AG10803 (cell line): ENCODE measurements at regions not wholly inside any gene's neighbourhood (a gene's known extent, or its start where the extent isn't known, plus 50 kb on each side); places are given as distances from the start of the nearest gene placed in this dataset.

Experiments
- DNase-seq: peaks from one replicate; pipeline ENCODE4 v3.0.0; 2010; ENCODE audit warnings: low read depth
- H3K4me3 ChIP-seq: 2 replicates; pipeline ENCODE4 v1.5.1; 2011; ENCODE audit warnings: mild to moderate bottlenecking, low read length, control low read depth
- TF ChIP-seq, protein P1 (sequence below): conservative IDR thresholded peaks from 2 replicates; pipeline ENCODE4 v1.5.1; 2011; ENCODE audit warnings: mild to moderate bottlenecking, low read length, control low read depth, inconsistent platforms

DNA sequence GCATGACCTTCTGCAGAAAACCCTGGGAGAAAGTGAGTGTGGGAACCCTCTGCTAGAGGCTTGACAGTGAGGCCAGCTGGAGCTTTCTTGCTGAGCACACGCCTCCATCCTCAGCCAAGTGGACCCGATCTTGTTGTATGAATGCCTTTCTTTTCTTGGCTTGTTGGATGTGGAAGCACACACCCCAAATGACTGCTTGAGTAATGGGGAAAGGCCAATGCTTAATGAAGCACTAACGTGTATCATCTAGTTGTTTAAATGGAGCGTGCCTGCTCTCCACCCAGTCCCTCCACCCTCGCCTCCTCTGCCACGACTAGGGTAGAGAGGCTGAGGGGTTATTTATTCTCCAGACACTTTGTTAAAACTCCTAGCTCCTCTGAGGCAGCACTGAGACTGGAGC lies 54.3 kb upstream of the IKBKE start:
- no peak overlapping the region for H3K4me3 ChIP-seq
- TF ChIP-seq, protein P1, sequence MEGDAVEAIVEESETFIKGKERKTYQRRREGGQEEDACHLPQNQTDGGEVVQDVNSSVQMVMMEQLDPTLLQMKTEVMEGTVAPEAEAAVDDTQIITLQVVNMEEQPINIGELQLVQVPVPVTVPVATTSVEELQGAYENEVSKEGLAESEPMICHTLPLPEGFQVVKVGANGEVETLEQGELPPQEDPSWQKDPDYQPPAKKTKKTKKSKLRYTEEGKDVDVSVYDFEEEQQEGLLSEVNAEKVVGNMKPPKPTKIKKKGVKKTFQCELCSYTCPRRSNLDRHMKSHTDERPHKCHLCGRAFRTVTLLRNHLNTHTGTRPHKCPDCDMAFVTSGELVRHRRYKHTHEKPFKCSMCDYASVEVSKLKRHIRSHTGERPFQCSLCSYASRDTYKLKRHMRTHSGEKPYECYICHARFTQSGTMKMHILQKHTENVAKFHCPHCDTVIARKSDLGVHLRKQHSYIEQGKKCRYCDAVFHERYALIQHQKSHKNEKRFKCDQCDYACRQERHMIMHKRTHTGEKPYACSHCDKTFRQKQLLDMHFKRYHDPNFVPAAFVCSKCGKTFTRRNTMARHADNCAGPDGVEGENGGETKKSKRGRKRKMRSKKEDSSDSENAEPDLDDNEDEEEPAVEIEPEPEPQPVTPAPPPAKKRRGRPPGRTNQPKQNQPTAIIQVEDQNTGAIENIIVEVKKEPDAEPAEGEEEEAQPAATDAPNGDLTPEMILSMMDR: no peak
- no peak for DNase-seq

DNA sequence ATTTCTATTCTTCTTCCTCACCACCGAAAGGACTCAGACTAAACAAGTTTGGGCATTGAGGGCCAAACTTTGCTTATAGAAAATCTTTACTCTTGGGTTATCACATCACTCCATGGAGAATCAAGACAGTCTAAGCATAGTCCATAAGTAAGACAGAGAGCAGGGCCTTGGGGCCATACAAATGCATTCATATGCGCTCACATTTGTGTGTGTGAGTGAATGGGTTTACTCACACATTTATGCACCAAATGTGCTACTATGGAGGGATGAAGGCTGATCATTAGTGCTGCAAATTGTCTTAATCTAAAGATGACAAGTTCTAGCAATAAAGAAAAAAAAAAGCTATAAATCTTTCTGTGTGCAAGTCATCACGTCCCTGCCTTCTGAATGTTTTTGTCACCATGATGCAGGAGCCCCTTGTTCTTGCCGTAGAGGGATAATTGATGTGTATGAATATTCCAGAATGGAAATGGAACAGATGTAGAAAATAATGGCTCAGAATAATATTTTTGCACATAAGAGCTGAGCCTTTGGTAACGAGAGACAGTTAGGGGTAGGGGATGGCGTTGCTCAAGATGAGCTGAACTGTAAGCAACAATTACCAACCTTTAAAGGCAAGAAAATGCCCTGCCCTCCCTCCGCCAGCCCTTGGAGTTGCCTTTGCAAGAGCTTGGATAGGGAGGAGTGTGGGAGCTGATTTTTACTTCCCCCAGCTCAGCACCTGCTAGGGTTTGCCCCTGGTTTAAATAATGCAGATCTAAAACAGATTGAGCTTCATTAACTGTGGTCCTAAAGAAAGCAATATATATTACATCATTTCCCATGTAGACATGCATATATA lies 52.3 kb upstream of the IKBKE start:
- no peak overlapping the region for H3K4me3 ChIP-seq

DNA sequence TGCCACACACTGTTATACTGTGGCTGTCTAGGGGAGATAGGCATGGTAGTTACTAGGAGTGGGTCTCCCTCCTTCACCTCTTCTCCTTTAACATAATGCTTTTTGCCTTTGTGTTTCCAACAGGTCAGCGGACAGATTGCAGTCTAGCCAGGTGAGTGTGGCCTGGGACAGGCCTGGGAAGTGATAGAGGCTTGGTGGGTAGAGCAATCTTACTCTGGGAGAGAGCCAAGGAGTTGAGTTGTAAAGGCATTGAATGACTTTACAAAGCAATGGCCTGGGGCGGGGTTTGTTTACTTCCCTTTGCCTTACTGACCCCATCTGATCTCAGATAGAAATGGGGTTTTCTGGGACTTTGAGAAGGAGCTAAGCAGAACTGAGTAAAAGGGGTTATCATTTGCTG lies 51.0 kb upstream of the IKBKE start:
- H3K4me3 ChIP-seq: no peak overlapping the region
- DNase-seq: peak; percentile 26
- TF ChIP-seq, protein P1: no peak

More for the DNA sequence above, 52.3 kb upstream of the IKBKE start:
- TF ChIP-seq, protein P1: no peak
- DNase-seq: no peak

DNA sequence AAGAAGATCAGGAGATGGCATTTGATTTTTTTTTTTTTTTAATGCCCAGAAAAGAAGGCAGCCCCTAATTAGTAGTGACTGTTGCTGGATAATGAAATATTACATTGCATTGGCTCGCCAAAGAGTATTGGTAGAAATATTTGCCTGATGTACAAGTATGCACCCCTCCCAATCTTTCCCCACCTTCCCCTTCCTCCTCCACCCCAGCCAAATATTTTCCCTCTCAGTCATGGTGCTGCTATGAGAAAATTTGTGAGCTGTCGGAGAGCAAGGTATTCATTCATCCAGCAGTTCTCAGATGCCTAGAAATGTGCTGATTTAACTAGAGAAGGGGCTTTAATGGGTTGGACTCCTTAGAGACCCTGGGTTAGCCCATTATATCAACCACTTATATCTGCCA lies 50.5 kb upstream of the IKBKE start:
- TF ChIP-seq, protein P1: no peak
- H3K4me3 ChIP-seq: no peak overlapping the region
- peak; percentile 83 for DNase-seq

DNA sequence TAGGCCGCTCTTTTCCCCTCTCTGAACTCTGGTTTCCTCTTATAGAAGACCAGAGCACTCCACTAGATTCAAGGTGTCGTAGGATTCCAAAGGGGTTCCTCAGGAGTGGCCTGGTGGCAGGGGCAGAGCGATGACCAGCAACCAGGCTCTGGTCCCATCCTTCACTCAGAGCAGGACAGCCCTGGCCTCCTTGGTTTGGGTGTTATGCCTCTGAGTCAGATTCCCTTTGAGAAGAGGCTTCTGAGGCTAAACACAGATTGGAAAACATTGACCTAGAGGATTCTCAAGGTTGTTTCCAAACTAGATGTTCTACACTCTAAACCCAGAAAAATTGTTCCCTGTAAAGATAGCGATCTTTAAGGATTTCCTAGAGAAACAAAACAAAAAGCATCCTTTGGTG lies 49.8 kb upstream of the IKBKE start:
- DNase-seq: peak; percentile 32
- no peak overlapping the region for H3K4me3 ChIP-seq
- TF ChIP-seq, protein P1: no peak
